H1 (cell line): ENCODE measurements at regions not wholly inside any gene's neighbourhood (a gene's known extent, or its start where the extent isn't known, plus 50 kb on each side); places are given as distances from the start of the nearest gene placed in this dataset.

ENCODE experiments used
- CHD7 ChIP-seq: fragments of 300-600 bp; sonication (generic); IDR thresholded peaks from 2 replicates; pipeline ENCODE4 v1.7.1; 2012; ENCODE audit warnings: low read length, moderate library complexity, mild to moderate bottlenecking, inconsistent platforms; ENCODE audit not compliant: insufficient replicate concordance
- EP300 ChIP-seq, 2 experiments: IDR thresholded peaks; 1 replicate in 1 of 2; 2 replicates in 1 of 2; pipeline ENCODE4 v1.6.1; 2011 to 2012; ENCODE audit warnings: low read depth in 2 of 2, low read length in 2 of 2, mild to moderate bottlenecking in 2 of 2, borderline replicate concordance in 1 of 2, inconsistent platforms in 1 of 2, moderate library complexity in 1 of 2
- FOSL1 ChIP-seq: IDR thresholded peaks from 2 replicates; pipeline ENCODE4 v1.6.1; 2011; ENCODE audit warnings: mild to moderate bottlenecking, low read depth, low read length, moderate library complexity; ENCODE audit not compliant: insufficient read depth
- KDM1A ChIP-seq: fragments of 200-600, 300-600 bp; sonication (generic); IDR thresholded peaks from 2 replicates; pipeline ENCODE4 v1.7.1; 2016; ENCODE audit warnings: mild to moderate bottlenecking, low read length, borderline replicate concordance
- KDM5A ChIP-seq: fragments of 200-600 bp; IDR thresholded peaks from 2 replicates; pipeline ENCODE4 v1.7.1; 2012; ENCODE audit warnings: mild to moderate bottlenecking, low read length, inconsistent platforms, mixed read lengths
- NANOG ChIP-seq: IDR thresholded peaks from 2 replicates; pipeline ENCODE4 v1.6.1; 2011; ENCODE audit warnings: low read length, low read depth, mild to moderate bottlenecking, inconsistent platforms; ENCODE audit not compliant: insufficient read depth, poor library complexity, severe bottlenecking
- RAD21 ChIP-seq, 2 experiments: IDR thresholded peaks in 1 of 2; conservative IDR thresholded peaks in 1 of 2; 2 replicates each; pipeline ENCODE4 v1.6.1; 2011; ENCODE audit warnings: low read depth in 2 of 2, low read length in 2 of 2, improper control_type of control experiment in 1 of 2, inconsistent platforms in 1 of 2, mild to moderate bottlenecking in 1 of 2, moderate library complexity in 1 of 2
- SAP30 ChIP-seq: fragments of 300-600 bp; sonication (generic); IDR thresholded peaks from 2 replicates; pipeline ENCODE4 v1.7.1; 2012; ENCODE audit warnings: low read length, moderate library complexity, mild to moderate bottlenecking, inconsistent platforms; ENCODE audit not compliant: insufficient read depth, insufficient replicate concordance

GRCh38 chr15:37360724-37361123 lies 260.4 kb upstream of the MEIS2 start (continued):
- TF ChIP-seq CHD7 (no peak), NANOG (no peak), SAP30 (no peak), FOSL1 (no peak), EP300 (IDR thresholded peaks at IDR 0.05; ENCODE audit: borderline replicate concordance in 1 of 2, low read depth in 2 of 2, low read length in 2 of 2) (no peak), KDM1A (no peak), RAD21 (IDR thresholded peaks at IDR 0.05 in 1 of 2, conservative IDR thresholded peaks at IDR 0.05 in 1 of 2; ENCODE audit: low read depth in 2 of 2, low read length in 2 of 2) (no peak), KDM5A (no peak)
- TF ChIP-seq, all 59 proteins: peak for 0
